ENCODE measurements at regions not wholly inside any gene's neighbourhood (a gene's known extent, or its start where the extent isn't known, plus 50 kb on each side); places are given as distances from the start of the nearest gene placed in this dataset.

DNA sequence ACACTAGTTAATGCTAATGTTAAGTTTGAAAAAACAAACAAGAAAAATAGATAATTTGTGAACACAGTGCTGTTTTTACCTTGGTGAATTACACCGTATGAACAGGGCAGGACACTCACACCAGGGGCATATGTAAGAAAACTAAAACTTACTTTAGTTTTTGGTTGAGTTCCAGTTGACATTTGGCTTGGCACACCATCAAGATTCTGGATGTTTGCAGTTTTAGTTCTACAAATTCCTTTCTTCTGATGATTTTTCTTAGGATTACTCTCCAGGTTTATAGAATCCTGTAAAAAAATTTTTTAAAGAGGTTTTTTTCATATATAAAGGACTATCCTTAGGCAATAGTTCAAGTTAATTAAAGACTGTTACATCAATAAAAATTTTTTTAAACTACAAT lies 238.5 kb upstream of the STARD13 start:
- TF ChIP-seq TEAD4 (CRISPR knock-in tag; IDR thresholded peaks at IDR 0.05) (no peak), ETV6 (CRISPR knock-in tag; IDR thresholded peaks at IDR 0.05) (no peak), ATF1 (CRISPR knock-in tag; IDR thresholded peaks at IDR 0.05) (no peak), ZNF671 (CRISPR knock-in tag; IDR thresholded peaks at IDR 0.05) (no peak), ESRRA (CRISPR knock-in tag; IDR thresholded peaks at IDR 0.05; ENCODE audit: borderline replicate concordance) (no peak), TP53 (CRISPR knock-in tag; IDR thresholded peaks at IDR 0.05) (no peak), SP1 (CRISPR knock-in tag; conservative IDR thresholded peaks at IDR 0.05) (no peak)
- TF ChIP-seq, protein P1, sequence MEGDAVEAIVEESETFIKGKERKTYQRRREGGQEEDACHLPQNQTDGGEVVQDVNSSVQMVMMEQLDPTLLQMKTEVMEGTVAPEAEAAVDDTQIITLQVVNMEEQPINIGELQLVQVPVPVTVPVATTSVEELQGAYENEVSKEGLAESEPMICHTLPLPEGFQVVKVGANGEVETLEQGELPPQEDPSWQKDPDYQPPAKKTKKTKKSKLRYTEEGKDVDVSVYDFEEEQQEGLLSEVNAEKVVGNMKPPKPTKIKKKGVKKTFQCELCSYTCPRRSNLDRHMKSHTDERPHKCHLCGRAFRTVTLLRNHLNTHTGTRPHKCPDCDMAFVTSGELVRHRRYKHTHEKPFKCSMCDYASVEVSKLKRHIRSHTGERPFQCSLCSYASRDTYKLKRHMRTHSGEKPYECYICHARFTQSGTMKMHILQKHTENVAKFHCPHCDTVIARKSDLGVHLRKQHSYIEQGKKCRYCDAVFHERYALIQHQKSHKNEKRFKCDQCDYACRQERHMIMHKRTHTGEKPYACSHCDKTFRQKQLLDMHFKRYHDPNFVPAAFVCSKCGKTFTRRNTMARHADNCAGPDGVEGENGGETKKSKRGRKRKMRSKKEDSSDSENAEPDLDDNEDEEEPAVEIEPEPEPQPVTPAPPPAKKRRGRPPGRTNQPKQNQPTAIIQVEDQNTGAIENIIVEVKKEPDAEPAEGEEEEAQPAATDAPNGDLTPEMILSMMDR (IDR thresholded peaks at IDR 0.05): no peak
- TF ChIP-seq, protein P2, sequence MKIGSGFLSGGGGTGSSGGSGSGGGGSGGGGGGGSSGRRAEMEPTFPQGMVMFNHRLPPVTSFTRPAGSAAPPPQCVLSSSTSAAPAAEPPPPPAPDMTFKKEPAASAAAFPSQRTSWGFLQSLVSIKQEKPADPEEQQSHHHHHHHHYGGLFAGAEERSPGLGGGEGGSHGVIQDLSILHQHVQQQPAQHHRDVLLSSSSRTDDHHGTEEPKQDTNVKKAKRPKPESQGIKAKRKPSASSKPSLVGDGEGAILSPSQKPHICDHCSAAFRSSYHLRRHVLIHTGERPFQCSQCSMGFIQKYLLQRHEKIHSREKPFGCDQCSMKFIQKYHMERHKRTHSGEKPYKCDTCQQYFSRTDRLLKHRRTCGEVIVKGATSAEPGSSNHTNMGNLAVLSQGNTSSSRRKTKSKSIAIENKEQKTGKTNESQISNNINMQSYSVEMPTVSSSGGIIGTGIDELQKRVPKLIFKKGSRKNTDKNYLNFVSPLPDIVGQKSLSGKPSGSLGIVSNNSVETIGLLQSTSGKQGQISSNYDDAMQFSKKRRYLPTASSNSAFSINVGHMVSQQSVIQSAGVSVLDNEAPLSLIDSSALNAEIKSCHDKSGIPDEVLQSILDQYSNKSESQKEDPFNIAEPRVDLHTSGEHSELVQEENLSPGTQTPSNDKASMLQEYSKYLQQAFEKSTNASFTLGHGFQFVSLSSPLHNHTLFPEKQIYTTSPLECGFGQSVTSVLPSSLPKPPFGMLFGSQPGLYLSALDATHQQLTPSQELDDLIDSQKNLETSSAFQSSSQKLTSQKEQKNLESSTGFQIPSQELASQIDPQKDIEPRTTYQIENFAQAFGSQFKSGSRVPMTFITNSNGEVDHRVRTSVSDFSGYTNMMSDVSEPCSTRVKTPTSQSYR (CRISPR knock-in tag; IDR thresholded peaks at IDR 0.05): no peak
- TF ChIP-seq, protein P3, sequence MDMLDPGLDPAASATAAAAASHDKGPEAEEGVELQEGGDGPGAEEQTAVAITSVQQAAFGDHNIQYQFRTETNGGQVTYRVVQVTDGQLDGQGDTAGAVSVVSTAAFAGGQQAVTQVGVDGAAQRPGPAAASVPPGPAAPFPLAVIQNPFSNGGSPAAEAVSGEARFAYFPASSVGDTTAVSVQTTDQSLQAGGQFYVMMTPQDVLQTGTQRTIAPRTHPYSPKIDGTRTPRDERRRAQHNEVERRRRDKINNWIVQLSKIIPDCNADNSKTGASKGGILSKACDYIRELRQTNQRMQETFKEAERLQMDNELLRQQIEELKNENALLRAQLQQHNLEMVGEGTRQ (CRISPR knock-in tag; IDR thresholded peaks at IDR 0.05): no peak
- TF ChIP-seq, protein P4, sequence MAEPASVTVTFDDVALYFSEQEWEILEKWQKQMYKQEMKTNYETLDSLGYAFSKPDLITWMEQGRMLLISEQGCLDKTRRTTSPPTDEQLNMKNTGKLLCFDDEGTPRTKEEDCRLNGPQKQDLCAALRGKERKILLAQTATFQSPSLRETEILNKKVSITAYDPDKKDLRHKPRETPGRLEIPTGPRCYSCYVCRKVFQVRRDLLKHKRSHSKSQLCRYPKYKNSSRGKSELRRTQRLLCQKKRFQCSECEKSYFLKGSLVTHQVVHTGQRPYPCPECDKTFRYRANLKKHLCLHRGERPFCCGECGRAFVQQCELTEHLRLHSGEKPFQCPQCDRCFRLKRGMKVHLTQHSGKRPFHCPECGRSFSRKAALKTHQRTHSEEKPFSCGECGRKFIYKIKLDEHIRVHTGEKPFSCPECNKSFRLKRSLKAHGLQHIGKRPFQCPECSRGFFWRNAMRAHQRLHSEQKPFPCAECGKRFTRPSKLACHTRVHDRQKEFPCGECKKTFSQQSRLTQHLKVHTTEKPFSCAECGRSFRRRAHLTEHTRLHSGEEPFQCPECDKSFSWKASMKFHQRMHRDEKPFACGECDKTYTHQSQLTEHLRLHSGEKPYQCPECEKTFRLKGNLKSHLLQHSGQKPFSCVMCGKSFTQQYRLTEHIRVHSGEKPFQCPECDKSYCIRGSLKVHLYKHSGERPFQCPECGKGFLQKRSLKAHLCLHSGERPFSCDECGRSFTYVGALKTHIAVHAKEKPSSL (CRISPR knock-in tag; conservative IDR thresholded peaks at IDR 0.05): no peak
- TF ChIP-seq, protein P5, sequence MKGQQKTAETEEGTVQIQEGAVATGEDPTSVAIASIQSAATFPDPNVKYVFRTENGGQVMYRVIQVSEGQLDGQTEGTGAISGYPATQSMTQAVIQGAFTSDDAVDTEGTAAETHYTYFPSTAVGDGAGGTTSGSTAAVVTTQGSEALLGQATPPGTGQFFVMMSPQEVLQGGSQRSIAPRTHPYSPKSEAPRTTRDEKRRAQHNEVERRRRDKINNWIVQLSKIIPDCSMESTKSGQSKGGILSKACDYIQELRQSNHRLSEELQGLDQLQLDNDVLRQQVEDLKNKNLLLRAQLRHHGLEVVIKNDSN (CRISPR knock-in tag; IDR thresholded peaks at IDR 0.05): no peak
- TF ChIP-seq, protein P6, sequence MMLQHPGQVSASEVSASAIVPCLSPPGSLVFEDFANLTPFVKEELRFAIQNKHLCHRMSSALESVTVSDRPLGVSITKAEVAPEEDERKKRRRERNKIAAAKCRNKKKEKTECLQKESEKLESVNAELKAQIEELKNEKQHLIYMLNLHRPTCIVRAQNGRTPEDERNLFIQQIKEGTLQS (CRISPR knock-in tag; conservative IDR thresholded peaks at IDR 0.05): no peak
